Ramos (cell line): ENCODE measurements at regions not wholly inside any gene's neighbourhood (a gene's known extent, or its start where the extent isn't known, plus 50 kb on each side); places are given as distances from the start of the nearest gene placed in this dataset.

Experiments used
- in situ Hi-C: fragments of 300-500 bp; cut with MboI; formaldehyde crosslinking; loops from one replicate; pipeline ENCODE4 v1.14.3; 2022; ENCODE audit warnings: low sequenced_read_pairs; ENCODE audit not compliant: unreplicated experiment

- in situ Hi-C loops: no loop called here
These were observed 232.5 kb downstream of the TFAP2C start for GRCh38 chr20:56861590-56861989.

GRCh38 chr20:56865055-56865454, 235.9 kb downstream of the TFAP2C start:
- in situ Hi-C loops: no loop called here

DNA sequence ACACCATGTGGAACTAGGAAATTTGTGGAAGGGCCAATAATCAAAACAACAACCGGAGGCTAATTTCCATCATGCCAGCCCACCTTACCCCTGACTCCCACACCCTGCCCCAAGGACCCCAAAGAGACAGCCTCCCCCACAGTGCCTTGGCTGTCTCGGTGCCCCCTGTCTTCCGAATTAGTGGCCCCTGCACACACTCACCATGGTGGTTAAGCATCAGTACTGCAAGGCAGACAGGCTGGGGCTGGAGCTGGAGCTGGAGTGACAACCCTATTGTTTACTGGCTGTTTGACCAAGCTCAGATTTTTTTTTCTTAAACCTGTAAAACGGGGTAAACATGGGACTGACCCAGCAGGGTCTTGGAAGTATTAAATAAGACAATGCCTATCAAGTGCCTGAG, 238.0 kb downstream of the TFAP2C start:
- in situ Hi-C loops: no loop called here

- in situ Hi-C loops: no loop called here
These were observed 239.6 kb downstream of the TFAP2C start for GRCh38 chr20:56868746-56869145.

- in situ Hi-C loops: no loop called here
These were observed 241.2 kb downstream of the TFAP2C start for GRCh38 chr20:56870271-56870670.

- in situ Hi-C loops: no loop called here
These were observed 242.6 kb downstream of the TFAP2C start for GRCh38 chr20:56871691-56872090.

DNA sequence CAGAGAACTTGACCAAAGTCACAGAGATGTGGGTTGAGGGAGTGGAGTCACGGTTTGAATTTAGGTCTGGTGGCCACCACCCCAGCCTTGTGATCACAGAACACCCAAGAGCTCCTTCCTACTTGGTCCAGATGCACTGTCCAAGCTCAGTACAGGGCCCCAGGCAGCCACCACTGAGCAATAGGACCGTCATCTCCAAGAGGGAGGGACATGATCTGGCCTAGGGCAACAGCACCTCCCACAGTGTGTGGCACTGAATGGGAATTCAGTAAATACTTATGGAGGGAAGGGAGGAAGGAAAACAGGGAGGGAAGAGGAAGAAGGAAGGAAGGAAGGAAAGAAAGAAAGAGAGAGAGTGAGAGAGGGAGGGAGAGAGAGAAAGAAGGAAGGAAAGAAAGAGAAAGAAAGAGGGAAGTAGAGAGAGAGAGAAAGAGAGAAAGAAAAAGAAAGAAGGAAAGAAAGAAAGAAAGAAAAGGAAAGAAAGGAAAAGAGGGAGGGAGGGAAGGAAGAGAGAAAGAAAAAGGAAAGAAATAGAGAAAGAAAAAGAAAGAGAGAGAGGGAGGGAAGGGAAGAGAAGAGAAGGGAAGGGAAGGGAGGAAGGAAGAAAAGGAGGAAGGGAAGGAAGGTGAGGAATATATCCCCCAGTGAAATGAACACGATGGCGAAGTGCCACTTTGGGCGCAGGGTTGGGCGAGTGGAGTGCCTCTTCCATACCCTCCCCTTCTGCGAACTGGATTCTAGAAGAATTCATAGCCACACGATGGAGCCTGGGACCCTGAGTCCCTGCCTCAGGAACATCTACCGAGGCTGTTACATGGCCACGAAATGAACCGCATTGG, 243.7 kb downstream of the TFAP2C start:
- in situ Hi-C loops: no loop called here

DNA sequence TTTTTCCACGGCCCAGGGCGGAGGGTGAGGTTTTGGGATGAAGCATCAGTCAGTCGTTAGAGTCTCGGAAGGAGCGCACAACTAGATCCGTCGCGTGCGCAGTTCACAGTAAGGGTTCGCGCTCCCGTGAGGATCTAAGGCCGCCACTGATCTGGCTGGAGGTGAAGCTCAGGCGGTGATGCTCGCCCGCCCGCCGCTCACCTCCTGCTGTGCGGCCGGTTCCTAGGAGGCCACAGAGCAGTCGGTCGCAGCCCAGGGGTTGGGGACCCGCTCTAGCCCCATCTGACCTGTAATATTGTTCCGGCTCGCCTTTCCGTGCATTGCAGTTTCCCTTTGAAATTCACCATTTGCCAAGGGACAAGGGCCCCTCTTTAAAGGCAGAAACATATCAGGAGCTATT, 244.7 kb downstream of the TFAP2C start:
- in situ Hi-C loops: no loop called here

- in situ Hi-C loops: no loop called here
These were observed 246.1 kb downstream of the TFAP2C start for GRCh38 chr20:56875052-56875659.

DNA sequence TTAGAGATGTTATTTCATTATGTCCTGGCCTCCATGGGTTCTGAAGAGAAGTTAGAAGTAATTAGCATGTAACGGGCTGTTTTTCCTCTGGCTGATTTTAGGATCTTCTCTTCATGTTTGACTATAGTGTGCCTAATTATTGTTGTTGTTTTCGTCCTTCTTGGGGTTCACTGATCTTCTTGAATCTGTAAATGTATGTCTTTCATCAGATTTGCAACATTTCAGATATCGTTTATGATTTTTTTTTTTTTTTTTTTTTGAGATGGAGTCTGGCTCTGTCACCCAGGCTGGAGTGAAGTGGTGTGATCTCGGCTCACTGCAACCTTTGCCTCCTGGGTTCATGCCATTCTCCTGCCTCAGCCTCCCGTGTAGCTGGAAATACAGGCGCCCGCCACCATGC, 246.7 kb downstream of the TFAP2C start:
- in situ Hi-C loops: no loop called here

- in situ Hi-C loops: no loop called here
These were observed 256.4 kb downstream of the TFAP2C start for GRCh38 chr20:56885521-56885920.

- in situ Hi-C loops: no loop called here
These were observed 260.9 kb downstream of the TFAP2C start for GRCh38 chr20:56890011-56890410.

GRCh38 chr20:56893226-56893917, 264.3 kb downstream of the TFAP2C start:
- in situ Hi-C loops: no loop called here

- in situ Hi-C loops: no loop called here
These were observed 267.3 kb downstream of the TFAP2C start for GRCh38 chr20:56896447-56896846.

DNA sequence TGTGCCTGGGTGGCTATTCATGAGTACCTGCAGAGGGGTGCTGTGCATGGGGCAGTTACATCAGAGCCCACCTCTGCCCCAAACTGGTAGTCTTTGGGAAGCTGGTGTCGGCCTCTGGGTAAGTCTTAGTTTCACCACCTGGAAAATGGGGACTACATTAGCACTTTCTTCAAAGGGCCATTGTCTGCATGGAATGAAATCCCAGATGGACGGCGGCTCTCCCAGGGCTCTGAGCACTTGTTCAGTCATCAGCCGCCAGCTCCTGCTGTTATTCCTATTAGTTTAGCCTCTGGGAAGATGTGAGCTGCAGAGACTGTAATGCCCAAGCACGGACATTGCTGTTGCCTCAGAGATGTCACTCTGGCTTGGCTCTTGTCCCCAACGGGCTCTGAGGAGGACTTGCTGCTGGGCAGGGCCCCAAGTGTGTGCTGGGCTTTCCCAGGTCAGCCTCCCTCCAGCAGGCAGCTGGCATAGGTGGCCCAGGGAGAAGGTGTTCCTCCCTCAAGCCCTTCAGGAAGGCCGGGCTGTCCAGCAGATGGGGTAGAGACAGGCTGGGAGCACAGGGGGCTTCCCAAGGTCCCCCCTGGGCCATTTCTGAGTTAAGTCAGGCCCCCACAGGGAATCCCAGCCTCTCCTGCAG, 268.3 kb downstream of the TFAP2C start:
- in situ Hi-C loops: no loop called here

- in situ Hi-C loops: no loop called here
These were observed 268.8 kb downstream of the TFAP2C start for GRCh38 chr20:56897958-56898349.

DNA sequence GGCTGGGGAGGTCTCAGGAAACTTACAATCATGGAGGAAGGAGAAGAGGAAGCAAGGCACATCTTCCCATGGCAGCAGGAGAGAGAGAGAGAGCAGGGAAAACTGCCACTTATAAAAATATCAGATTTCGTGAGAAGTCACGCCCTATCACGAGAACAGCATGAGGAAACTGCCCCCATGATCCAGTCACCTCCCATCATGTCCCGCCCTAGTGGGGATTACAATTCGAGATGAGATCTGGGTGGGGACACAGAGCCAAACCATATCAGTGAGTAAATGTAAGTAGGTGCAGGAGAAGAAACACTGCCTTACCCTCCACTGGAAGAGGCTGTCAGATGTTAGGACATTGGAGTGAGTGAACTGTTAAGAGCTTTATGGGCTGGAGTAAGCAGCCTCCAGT, 270.4 kb downstream of the TFAP2C start:
- in situ Hi-C loops: no loop called here

GRCh38 chr20:56900252-56900651, 271.1 kb downstream of the TFAP2C start:
- in situ Hi-C loops: no loop called here

- in situ Hi-C loops: no loop called here
These were observed 274.3 kb downstream of the TFAP2C start for GRCh38 chr20:56903421-56903820.

DNA sequence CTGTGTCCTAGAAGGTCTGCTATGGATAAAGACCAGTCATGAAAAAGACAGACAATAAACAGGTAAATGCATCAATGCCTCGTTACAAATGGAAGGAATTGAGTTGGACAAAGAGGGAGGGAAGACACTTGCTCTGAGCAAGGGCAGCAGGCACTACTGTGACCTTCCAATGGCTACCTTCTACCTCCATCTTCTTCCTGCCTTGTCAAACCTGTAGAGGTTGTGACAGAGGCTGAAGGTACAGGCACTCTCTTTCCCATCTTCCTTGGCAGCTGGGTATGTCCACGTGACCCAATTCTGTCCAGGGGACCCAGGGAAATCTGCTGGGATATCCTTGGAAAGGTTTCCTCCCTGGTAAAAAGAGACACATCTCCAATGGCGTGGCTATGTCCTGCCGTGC, 274.8 kb downstream of the TFAP2C start:
- in situ Hi-C loops: no loop called here
